ENCODE measurements at regions not wholly inside any gene's neighbourhood (a gene's known extent, or its start where the extent isn't known, plus 50 kb on each side); places are given as distances from the start of the nearest gene placed in this dataset.
"Not testable (repeated sequence)": the region's sequence is repeated elsewhere in the genome, so short reads cannot be mapped to it uniquely, and the experiment has no call there.

DNA sequence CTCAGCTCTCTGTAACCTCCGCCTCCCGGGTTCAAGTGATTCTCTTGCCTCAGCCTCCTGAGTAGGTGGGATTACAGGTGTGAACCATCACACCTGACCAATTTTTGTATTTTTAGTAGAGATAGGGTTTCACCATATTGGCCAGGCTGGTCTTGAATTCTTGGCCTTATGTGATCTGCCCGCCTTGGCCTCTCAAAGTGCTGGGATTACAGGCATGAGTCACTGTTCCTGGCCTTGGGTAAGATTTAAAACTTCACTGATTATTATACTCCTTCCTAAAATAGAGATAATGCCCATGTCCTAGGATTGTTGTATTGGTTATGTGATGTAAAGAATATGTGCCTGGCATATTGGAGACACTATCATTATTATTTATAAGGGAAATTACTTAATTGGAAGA, 495.2 kb downstream of the PCNX1 start:
- H2AFZ ChIP-seq (ENCODE audit: low read depth, low read length); BruUV-seq (replicated peaks); POLR2A ChIA-PET; H3K9ac ChIP-seq (replicated peaks; ENCODE audit: extremely low read depth, insufficient read depth, low read length); H3K9me1 ChIP-seq (replicated peaks; ENCODE audit: control insufficient read depth, extremely low read depth, insufficient read depth, low read length); intact Hi-C loops (cut with micrococcal nuclease); H4K20me1 ChIP-seq (replicated peaks; ENCODE audit: control insufficient read depth, extremely low read depth, insufficient read depth, low read length); DNase-seq (ENCODE audit: low read depth, low spot score); H3K27ac ChIP-seq (ENCODE audit: insufficient read depth, low read depth, low read length); H3K79me2 ChIP-seq (ENCODE audit: control insufficient read depth, insufficient read depth, low read length); FAIRE-seq; H3K4me2 ChIP-seq (ENCODE audit: insufficient read depth, low read length); dilution Hi-C loops (cut with MboI; ENCODE audit: extremely low pct_ligation_motif_present, low sequenced_read_pairs); H3K4me1 ChIP-seq (ENCODE audit: control insufficient read depth, extremely low read depth, insufficient read depth, low read length); H3K27me3 ChIP-seq (ENCODE audit: control insufficient read depth in 2 of 2, insufficient read depth in 2 of 2, low read length in 2 of 2); H3K4me3 ChIP-seq (replicated peaks in 1 of 3; ENCODE audit: insufficient read depth in 1 of 3, low read depth in 1 of 3, low read length in 3 of 3); H3K9me3 ChIP-seq (replicated peaks; ENCODE audit: control insufficient read depth, insufficient read depth, low read length); H3K36me3 ChIP-seq (ENCODE audit: control insufficient read depth in 2 of 2, extremely low read depth in 1 of 2, insufficient read depth in 2 of 2, low read length in 2 of 2): not testable (repeated sequence)
- CTCF ChIA-PET, result interaction anchor here (0.8 kb wide), 1 partner anchor 9 kb away, joined by 3 read pairs; no protein-coding TSS in a partner anchor
- peak; percentile 22 for TF ChIP-seq FOS (IDR thresholded peaks at IDR 0.05; ENCODE audit: borderline replicate concordance, insufficient read depth, low read length)

DNA sequence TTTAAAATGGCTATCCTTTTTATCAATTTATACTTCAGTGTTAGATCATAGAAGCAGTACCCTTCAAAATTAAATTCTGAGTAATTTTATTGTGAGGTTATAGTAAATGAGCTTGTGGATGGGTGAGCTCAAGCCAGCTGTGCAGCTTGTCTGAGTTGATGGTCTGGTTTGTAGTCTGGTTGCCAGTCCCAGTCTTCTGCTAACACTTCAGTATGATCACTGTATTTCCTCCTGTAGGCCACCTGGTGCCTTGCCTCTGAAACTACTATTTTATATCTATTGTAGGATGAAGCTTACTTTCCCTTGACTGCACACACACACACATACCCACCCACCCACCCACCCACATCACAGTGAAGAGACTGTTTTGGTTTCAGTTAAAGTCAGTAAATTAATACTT, 496.4 kb downstream of the PCNX1 start:
- H3K9me1 ChIP-seq (replicated peaks; ENCODE audit: control insufficient read depth, extremely low read depth, insufficient read depth, low read length), result no peaks in the 10 kb centered on the region
- FAIRE-seq, result no peak
- TF ChIP-seq FOS (IDR thresholded peaks at IDR 0.05; ENCODE audit: borderline replicate concordance, insufficient read depth, low read length) (no peak), POLR2AphosphoS5 (IDR thresholded peaks at IDR 0.05; ENCODE audit: insufficient read depth, low read depth, low read length) (no peak), JUN (IDR thresholded peaks at IDR 0.05; ENCODE audit: borderline replicate concordance, insufficient read depth, insufficient read length, low read depth) (no peak), EZH2 (IDR thresholded peaks at IDR 0.05; ENCODE audit: borderline replicate concordance, low read depth, low read length, severe bottlenecking) (no peak), POLR2A (IDR thresholded peaks at IDR 0.05; ENCODE audit: low read depth, low read length) (no peak), MYC (IDR thresholded peaks at IDR 0.05; ENCODE audit: low read depth, low read length) (no peak), GATA2 (IDR thresholded peaks at IDR 0.05; ENCODE audit: insufficient read depth, insufficient read length, low read depth, low read length) (no peak)
- TF ChIP-seq, protein P1, sequence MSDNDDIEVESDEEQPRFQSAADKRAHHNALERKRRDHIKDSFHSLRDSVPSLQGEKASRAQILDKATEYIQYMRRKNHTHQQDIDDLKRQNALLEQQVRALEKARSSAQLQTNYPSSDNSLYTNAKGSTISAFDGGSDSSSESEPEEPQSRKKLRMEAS (IDR thresholded peaks at IDR 0.05; ENCODE audit: insufficient read depth, insufficient read length), result no peak
- TF ChIP-seq, protein P2, sequence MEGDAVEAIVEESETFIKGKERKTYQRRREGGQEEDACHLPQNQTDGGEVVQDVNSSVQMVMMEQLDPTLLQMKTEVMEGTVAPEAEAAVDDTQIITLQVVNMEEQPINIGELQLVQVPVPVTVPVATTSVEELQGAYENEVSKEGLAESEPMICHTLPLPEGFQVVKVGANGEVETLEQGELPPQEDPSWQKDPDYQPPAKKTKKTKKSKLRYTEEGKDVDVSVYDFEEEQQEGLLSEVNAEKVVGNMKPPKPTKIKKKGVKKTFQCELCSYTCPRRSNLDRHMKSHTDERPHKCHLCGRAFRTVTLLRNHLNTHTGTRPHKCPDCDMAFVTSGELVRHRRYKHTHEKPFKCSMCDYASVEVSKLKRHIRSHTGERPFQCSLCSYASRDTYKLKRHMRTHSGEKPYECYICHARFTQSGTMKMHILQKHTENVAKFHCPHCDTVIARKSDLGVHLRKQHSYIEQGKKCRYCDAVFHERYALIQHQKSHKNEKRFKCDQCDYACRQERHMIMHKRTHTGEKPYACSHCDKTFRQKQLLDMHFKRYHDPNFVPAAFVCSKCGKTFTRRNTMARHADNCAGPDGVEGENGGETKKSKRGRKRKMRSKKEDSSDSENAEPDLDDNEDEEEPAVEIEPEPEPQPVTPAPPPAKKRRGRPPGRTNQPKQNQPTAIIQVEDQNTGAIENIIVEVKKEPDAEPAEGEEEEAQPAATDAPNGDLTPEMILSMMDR (IDR thresholded peaks at IDR 0.05; ENCODE audit: extremely low read depth in 1 of 2, insufficient read depth in 1 of 2, low read depth in 1 of 2, low read length in 2 of 2), result no peak
- H3K27me3 ChIP-seq (ENCODE audit: control insufficient read depth in 2 of 2, insufficient read depth in 2 of 2, low read length in 2 of 2), result no peaks in the 10 kb centered on the region
- no peak overlapping the region for H3K4me3 ChIP-seq (replicated peaks in 1 of 3; ENCODE audit: insufficient read depth in 1 of 3, low read depth in 1 of 3, low read length in 3 of 3)
- ChIA-PET CTCF (interaction anchor here (0.8 to 3.1 kb wide), 16 partner anchors 9 to 451 kb away, joined by 3 to 26 read pairs (median 6); no protein-coding TSS in a partner anchor), POLR2A (interaction anchor here (0.6 to 0.7 kb wide), 2 partner anchors 83 to 262 kb away, joined by 4 to 11 read pairs; no protein-coding TSS in a partner anchor)
- no peak overlapping the region for H3K4me2 ChIP-seq (ENCODE audit: insufficient read depth, low read length)
- H3K36me3 ChIP-seq (ENCODE audit: control insufficient read depth in 2 of 2, extremely low read depth in 1 of 2, insufficient read depth in 2 of 2, low read length in 2 of 2), result no peaks in the 10 kb centered on the region
- H3K4me1 ChIP-seq (ENCODE audit: control insufficient read depth, extremely low read depth, insufficient read depth, low read length), result peaks cover 3% of the 10 kb centered on the region
- dilution Hi-C loops (cut with MboI; ENCODE audit: extremely low pct_ligation_motif_present, low sequenced_read_pairs), result no loop called here
- H3K9me3 ChIP-seq (replicated peaks; ENCODE audit: control insufficient read depth, insufficient read depth, low read length), result no peaks in the 10 kb centered on the region
- H3K9ac ChIP-seq (replicated peaks; ENCODE audit: extremely low read depth, insufficient read depth, low read length), result no peak overlapping the region
- no peak overlapping the region for H2AFZ ChIP-seq (ENCODE audit: low read depth, low read length)
- no peaks in the 10 kb centered on the region for H4K20me1 ChIP-seq (replicated peaks; ENCODE audit: control insufficient read depth, extremely low read depth, insufficient read depth, low read length)
- no peaks in the 10 kb centered on the region for H3K79me2 ChIP-seq (ENCODE audit: control insufficient read depth, insufficient read depth, low read length)
- no TSS peak for BruUV-seq (replicated peaks)
- no peak for DNase-seq (ENCODE audit: low read depth, low spot score)
- intact Hi-C loops (cut with micrococcal nuclease), result loop anchor here (1.0 kb wide), 1 partner anchor 264 kb away; no protein-coding TSS in a partner anchor
- H3K27ac ChIP-seq (ENCODE audit: insufficient read depth, low read depth, low read length), result no peak overlapping the region
